ENCODE measurements at regions not wholly inside any gene's neighbourhood (a gene's known extent, or its start where the extent isn't known, plus 50 kb on each side); places are given as distances from the start of the nearest gene placed in this dataset.

DNA sequence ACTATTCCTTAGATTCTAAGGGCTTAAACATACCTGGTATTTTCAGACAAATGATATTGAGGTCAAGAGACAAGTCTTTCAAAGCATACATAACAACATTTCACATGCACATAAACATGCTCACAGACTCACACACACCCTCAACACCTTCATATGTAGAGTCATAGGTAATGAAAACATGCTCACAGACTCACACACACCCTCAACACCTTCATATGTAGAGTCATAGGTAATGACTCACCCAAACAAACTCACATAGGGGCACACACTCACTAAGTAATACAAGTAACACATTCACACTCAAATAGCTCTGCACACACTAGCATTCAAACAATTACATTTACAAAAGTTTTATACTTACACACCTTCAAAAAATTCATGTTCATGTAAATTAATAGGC, 975.5 kb downstream of the TMEM121 start:
- Histone ChIP-seq H3K4me2 (ENCODE audit: low read length) (no peak overlapping the region), H3K4me3 (ENCODE audit: low read length) (no peak overlapping the region), H3K4me1 (ENCODE audit: insufficient read depth, low read length) (no peaks in the 10 kb centered on the region), H3K27me3 (ENCODE audit: low read length) (no peaks in the 10 kb centered on the region), H3F3A (ENCODE audit: low read length, unreplicated experiment) (no peaks in the 10 kb centered on the region), H3K36me3 (ENCODE audit: low read depth, low read length) (no peaks in the 10 kb centered on the region), H2AFZ (ENCODE audit: low read length) (no peak overlapping the region), H4K20me1 (ENCODE audit: low read length) (no peaks in the 10 kb centered on the region), H3K27ac (ENCODE audit: low read length) (no peak overlapping the region), H3K79me2 (ENCODE audit: low read length) (no peaks in the 10 kb centered on the region), H3K9me2 (replicated peaks; ENCODE audit: low read length) (no peaks in the 10 kb centered on the region), H3K9me3 (ENCODE audit: low read length) (peaks cover 15% of the 10 kb centered on the region; the same call in 1 of the 2 replicates), H3K9ac (ENCODE audit: low read length) (no peak overlapping the region)
- BruUV-seq (replicated peaks), result no TSS peak
- no peak for DNase-seq
- no peak for ATAC-seq
- CTCF ChIA-PET, result no interaction called here
- intact Hi-C loops (cut with micrococcal nuclease), result no loop called here
- TF ChIP-seq EZH2phosphoT487 (IDR thresholded peaks at IDR 0.05; ENCODE audit: borderline replicate concordance, low read length), result no peak
- no peak for TF ChIP-seq EZH2 (IDR thresholded peaks at IDR 0.05; ENCODE audit: low read length, unreplicated experiment)
- no peak for TF ChIP-seq CTCF (conservative IDR thresholded peaks at IDR 0.05; ENCODE audit: low read depth, low read length)
- POLR2A ChIA-PET (ENCODE audit: unreplicated experiment), result no interaction called here

DNA sequence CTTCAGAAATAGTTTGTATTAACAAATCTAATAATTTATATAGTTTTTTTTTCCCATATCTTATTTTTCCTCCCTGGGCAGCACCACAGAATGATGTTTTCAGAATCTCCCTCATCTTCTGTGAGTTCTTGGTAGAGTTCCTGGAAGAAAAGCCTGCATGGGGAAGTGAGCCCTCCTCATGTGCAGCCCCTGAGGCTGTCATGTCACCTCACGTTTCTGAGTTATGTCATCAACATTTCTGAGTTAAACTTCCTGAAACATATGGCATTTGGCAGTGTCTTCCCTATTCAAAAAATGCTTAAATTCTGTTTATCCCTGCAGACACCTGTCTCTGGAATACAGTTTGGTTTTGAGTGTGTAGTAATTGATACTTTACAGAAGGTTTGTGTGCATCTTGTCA, 979.0 kb downstream of the TMEM121 start:
- POLR2A ChIA-PET (ENCODE audit: unreplicated experiment), result no interaction called here
- ATAC-seq, result no peak
- Histone ChIP-seq H2AFZ (ENCODE audit: low read length) (no peak overlapping the region), H3K9me3 (ENCODE audit: low read length) (peaks cover 16% of the 10 kb centered on the region; the same call in 1 of the 2 replicates), H3K4me2 (ENCODE audit: low read length) (no peak overlapping the region), H4K20me1 (ENCODE audit: low read length) (no peaks in the 10 kb centered on the region), H3K4me3 (ENCODE audit: low read length) (no peak overlapping the region), H3K9ac (ENCODE audit: low read length) (no peak overlapping the region), H3K36me3 (ENCODE audit: low read depth, low read length) (no peaks in the 10 kb centered on the region), H3K4me1 (ENCODE audit: insufficient read depth, low read length) (no peaks in the 10 kb centered on the region), H3K27me3 (ENCODE audit: low read length) (no peaks in the 10 kb centered on the region), H3K9me2 (replicated peaks; ENCODE audit: low read length) (no peaks in the 10 kb centered on the region), H3K79me2 (ENCODE audit: low read length) (no peaks in the 10 kb centered on the region), H3F3A (ENCODE audit: low read length, unreplicated experiment) (no peaks in the 10 kb centered on the region), H3K27ac (ENCODE audit: low read length) (no peak overlapping the region)
- BruUV-seq (replicated peaks), result no TSS peak
- DNase-seq, result no peak
- CTCF ChIA-PET, result no interaction called here
- intact Hi-C loops (cut with micrococcal nuclease), result no loop called here
- TF ChIP-seq CTCF (conservative IDR thresholded peaks at IDR 0.05; ENCODE audit: low read depth, low read length) (no peak), EZH2 (IDR thresholded peaks at IDR 0.05; ENCODE audit: low read length, unreplicated experiment) (no peak), EZH2phosphoT487 (IDR thresholded peaks at IDR 0.05; ENCODE audit: borderline replicate concordance, low read length) (no peak)

DNA sequence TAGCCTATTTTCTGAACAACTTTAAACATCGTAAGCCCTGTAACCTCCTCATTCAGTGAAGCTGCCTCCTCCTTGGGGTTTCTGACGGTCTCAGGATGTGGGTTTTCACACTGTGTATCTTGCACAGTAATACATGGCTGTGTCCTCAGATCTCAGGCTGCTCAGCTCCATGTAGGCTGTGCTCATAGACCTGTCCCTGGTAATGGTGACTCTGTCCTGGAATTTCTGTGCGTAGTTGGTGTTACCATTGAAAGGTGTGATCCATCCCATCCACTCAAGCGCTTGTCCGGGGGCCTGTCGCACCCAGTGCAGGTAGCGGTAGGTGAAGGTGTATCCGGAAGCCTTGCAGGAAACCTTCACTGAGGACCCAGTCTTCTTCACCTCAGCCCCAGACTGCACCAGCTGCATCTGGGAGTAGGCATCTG, 980.5 kb downstream of the TMEM121 start:
- H3K79me2 ChIP-seq (ENCODE audit: low read length), result no peaks in the 10 kb centered on the region
- H4K20me1 ChIP-seq (ENCODE audit: low read length), result no peaks in the 10 kb centered on the region
- no peak overlapping the region for H3K27ac ChIP-seq (ENCODE audit: low read length)
- H3K36me3 ChIP-seq (ENCODE audit: low read depth, low read length), result no peaks in the 10 kb centered on the region
- CTCF ChIA-PET, result no interaction called here
- POLR2A ChIA-PET (ENCODE audit: unreplicated experiment), result no interaction called here
- ATAC-seq (no peak), DNase-seq (no peak)
- H2AFZ ChIP-seq (ENCODE audit: low read length), result no peak overlapping the region
- no peaks in the 10 kb centered on the region for H3F3A ChIP-seq (ENCODE audit: low read length, unreplicated experiment)
- TF ChIP-seq CTCF (conservative IDR thresholded peaks at IDR 0.05; ENCODE audit: low read depth, low read length), result no peak
- TF ChIP-seq EZH2 (IDR thresholded peaks at IDR 0.05; ENCODE audit: low read length, unreplicated experiment), result no peak
- no peak for TF ChIP-seq EZH2phosphoT487 (IDR thresholded peaks at IDR 0.05; ENCODE audit: borderline replicate concordance, low read length)
- intact Hi-C loops (cut with micrococcal nuclease), result no loop called here
- H3K4me1 ChIP-seq (ENCODE audit: insufficient read depth, low read length), result no peaks in the 10 kb centered on the region
- peaks cover 22% of the 10 kb centered on the region; the same call in 1 of the 2 replicates for H3K9me3 ChIP-seq (ENCODE audit: low read length)
- no peaks in the 10 kb centered on the region for H3K27me3 ChIP-seq (ENCODE audit: low read length)
- H3K4me3 ChIP-seq (ENCODE audit: low read length), result no peak overlapping the region
- no peak overlapping the region for H3K9ac ChIP-seq (ENCODE audit: low read length)
- no TSS peak for BruUV-seq (replicated peaks)
- no peaks in the 10 kb centered on the region for H3K9me2 ChIP-seq (replicated peaks; ENCODE audit: low read length)
- no peak overlapping the region for H3K4me2 ChIP-seq (ENCODE audit: low read length)
